DOHH2 (cell line): ENCODE measurements at regions not wholly inside any gene's neighbourhood (a gene's known extent, or its start where the extent isn't known, plus 50 kb on each side); places are given as distances from the start of the nearest gene placed in this dataset.

Experiments used
- EZH2phosphoT487 ChIP-seq: fragments of 200-600 bp; sonication (generic); IDR thresholded peaks from 2 replicates; pipeline ENCODE4 v1.6.1; 2017; ENCODE audit warnings: borderline replicate concordance, mild to moderate bottlenecking, antibody characterized with exemption, low read length, moderate library complexity, mixed read lengths
- TF ChIP-seq, protein P1 (sequence below): fragments of 200-600 bp; sonication (generic); IDR thresholded peaks from one replicate; pipeline ENCODE4 v1.5.1; 2014; ENCODE audit warnings: antibody characterized with exemption, mild to moderate bottlenecking, low read depth, low read length; ENCODE audit not compliant: poor library complexity, severe bottlenecking

DNA sequence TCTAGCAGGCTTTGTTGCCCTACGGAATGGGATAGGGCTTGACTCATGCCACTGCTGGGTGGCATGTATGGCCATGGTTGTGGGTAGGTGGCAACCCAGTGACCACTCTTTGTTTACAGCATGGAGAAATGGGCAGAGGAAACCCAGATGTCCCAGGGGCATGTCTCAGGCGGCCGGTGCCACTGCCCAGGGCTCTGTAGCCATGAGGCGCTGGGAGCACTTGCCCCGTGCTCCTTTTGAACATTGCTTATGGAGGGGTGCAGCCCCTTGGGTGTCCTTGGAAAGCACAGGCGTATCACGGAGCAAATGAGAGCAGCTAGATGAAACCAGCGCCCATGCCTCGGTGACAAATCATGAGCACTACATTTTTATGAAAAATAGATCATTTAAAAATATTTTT, 212.5 kb upstream of the ECI2 start:
- TF ChIP-seq, protein P1, sequence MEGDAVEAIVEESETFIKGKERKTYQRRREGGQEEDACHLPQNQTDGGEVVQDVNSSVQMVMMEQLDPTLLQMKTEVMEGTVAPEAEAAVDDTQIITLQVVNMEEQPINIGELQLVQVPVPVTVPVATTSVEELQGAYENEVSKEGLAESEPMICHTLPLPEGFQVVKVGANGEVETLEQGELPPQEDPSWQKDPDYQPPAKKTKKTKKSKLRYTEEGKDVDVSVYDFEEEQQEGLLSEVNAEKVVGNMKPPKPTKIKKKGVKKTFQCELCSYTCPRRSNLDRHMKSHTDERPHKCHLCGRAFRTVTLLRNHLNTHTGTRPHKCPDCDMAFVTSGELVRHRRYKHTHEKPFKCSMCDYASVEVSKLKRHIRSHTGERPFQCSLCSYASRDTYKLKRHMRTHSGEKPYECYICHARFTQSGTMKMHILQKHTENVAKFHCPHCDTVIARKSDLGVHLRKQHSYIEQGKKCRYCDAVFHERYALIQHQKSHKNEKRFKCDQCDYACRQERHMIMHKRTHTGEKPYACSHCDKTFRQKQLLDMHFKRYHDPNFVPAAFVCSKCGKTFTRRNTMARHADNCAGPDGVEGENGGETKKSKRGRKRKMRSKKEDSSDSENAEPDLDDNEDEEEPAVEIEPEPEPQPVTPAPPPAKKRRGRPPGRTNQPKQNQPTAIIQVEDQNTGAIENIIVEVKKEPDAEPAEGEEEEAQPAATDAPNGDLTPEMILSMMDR, result no peak
- TF ChIP-seq EZH2phosphoT487, result no peak
